ENCODE measurements at regions not wholly inside any gene's neighbourhood (a gene's known extent, or its start where the extent isn't known, plus 50 kb on each side); places are given as distances from the start of the nearest gene placed in this dataset.

DNA sequence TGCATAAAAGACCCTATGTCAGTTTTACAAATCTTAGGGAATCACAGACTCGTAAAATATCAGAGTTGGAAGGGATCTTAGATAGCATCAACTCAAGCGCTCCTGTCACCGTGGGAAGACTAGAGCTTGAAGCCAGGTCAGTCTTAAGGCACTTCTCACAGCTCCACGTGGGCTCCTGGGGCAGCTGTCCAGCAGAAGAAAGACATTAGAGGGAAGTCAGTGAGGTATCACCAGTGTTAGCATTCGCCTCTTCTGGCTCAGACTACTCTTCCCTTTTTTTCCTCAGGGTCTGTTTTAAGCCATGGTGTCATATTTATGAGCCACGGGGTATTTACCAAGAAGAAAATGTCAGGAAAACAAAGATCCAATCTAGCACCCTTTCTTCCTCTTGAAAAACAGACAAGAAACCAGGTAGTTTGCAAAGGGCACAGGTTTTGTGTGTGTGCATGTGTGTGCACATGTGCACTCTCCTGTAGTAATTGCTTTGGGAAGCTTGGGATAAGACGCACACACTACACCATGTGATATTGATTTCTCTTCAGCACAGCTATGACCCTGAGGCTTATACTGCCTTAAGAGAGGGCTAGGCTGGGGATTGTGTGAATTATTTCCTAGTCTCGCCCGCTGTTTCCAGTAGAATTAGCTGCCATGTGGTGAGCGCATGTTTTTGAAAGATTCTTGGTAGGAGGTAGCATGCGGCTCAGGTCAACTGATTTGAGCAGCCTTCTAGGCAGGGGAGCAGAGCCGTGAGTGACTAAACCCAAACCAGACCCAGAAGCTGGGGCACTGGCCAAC is 61.0 kb upstream of the ELAC2 start:
- no peak overlapping the region for H3K27ac ChIP-seq
- TF ChIP-seq, protein P1, sequence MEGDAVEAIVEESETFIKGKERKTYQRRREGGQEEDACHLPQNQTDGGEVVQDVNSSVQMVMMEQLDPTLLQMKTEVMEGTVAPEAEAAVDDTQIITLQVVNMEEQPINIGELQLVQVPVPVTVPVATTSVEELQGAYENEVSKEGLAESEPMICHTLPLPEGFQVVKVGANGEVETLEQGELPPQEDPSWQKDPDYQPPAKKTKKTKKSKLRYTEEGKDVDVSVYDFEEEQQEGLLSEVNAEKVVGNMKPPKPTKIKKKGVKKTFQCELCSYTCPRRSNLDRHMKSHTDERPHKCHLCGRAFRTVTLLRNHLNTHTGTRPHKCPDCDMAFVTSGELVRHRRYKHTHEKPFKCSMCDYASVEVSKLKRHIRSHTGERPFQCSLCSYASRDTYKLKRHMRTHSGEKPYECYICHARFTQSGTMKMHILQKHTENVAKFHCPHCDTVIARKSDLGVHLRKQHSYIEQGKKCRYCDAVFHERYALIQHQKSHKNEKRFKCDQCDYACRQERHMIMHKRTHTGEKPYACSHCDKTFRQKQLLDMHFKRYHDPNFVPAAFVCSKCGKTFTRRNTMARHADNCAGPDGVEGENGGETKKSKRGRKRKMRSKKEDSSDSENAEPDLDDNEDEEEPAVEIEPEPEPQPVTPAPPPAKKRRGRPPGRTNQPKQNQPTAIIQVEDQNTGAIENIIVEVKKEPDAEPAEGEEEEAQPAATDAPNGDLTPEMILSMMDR (conservative IDR thresholded peaks at IDR 0.05) = no peak

DNA sequence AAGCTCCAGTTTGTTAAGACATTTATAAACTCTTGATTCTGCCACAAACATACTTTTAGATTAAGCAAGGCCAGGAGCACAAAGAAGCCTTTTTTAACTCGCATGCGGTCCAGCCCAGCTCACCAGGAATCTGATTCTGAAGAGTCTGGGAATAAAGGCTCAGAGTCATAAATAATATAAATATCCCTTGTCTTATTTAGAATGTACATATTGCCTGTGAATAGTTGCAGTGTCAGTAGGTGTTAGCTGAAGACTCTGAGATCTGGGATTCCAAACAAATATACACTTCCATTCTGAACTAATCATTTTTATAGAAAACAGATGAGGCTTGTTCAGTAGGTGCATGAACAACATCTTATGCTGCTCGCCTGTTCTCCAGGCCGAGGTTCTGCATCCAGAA is 59.1 kb upstream of the ELAC2 start:
- TF ChIP-seq, protein P1 (conservative IDR thresholded peaks at IDR 0.05) = no peak

DNA sequence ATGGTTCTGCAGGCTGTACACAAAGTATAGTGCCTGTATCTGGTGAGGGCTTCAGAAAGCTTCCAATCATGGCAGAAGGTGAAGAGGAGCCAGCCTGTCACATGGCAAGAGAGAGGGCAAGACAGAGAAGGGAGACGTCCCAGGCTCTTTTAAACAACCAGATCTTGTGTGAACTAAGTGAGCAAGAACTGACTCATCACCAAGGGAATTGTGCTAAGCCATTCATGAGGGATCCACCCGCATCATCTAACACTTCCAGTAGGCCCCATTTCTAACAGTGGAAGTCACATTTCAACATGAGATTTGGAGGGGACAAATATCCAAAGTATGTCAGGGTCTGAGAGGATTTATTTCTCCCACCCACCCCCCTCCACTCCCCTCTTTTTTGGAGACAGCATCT is 56.2 kb upstream of the ELAC2 start:
- H3K27ac ChIP-seq = no peak overlapping the region
- TF ChIP-seq, protein P1 (conservative IDR thresholded peaks at IDR 0.05) = no peak

More for the DNA sequence above, 59.1 kb upstream of the ELAC2 start:
- no peak overlapping the region for H3K27ac ChIP-seq

DNA sequence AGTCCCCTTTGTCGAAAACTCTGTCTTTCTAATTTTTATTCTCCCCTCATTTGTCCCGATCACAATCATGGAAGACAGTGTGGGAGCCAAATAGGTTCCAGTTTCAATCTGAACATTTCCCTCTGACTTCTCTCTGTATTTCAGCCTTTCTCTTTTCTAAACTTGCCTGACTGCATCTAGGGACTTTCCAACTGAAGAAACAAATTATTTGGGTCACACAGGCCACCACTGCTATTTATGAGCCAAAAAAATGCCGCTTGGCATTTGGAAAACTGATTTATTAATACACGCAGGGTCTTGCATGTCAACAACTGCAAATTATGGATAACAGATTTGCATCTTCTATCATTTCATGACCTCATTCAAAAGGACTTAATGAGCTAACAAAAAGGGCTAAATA is 55.2 kb upstream of the ELAC2 start:
- TF ChIP-seq, protein P1 (conservative IDR thresholded peaks at IDR 0.05) = no peak
- H3K27ac ChIP-seq = no peak overlapping the region

DNA sequence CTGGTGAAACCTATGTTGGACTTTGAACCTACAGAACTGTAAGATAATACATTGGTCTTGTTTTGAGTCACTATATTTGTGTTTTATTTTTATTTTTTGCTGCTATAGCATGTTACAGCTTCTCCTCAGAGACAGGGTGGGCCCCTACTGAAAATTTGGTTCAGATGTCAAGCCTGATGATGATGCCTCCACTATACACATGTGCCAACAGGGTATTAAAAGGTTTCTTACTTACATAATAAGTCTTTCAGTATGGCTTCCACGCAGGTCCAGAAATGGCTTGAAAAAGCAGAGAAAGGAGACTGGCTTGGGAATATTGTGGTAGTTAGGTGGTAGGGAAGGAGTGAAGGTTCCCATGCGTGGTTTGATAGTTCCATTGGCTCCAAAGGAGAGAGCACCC is 52.9 kb upstream of the ELAC2 start:
- TF ChIP-seq, protein P1 (conservative IDR thresholded peaks at IDR 0.05) = no peak
- H3K27ac ChIP-seq = no peak overlapping the region

GRCh38 chr17:13067629-13068303 is 49.9 kb upstream of the ELAC2 start:
- H3K27ac ChIP-seq = no peak overlapping the region
- TF ChIP-seq, protein P1 (conservative IDR thresholded peaks at IDR 0.05) = no peak

Data from VCaP (cell line).